ENCODE measurements at regions not wholly inside any gene's neighbourhood (a gene's known extent, or its start where the extent isn't known, plus 50 kb on each side); places are given as distances from the start of the nearest gene placed in this dataset.

DNA sequence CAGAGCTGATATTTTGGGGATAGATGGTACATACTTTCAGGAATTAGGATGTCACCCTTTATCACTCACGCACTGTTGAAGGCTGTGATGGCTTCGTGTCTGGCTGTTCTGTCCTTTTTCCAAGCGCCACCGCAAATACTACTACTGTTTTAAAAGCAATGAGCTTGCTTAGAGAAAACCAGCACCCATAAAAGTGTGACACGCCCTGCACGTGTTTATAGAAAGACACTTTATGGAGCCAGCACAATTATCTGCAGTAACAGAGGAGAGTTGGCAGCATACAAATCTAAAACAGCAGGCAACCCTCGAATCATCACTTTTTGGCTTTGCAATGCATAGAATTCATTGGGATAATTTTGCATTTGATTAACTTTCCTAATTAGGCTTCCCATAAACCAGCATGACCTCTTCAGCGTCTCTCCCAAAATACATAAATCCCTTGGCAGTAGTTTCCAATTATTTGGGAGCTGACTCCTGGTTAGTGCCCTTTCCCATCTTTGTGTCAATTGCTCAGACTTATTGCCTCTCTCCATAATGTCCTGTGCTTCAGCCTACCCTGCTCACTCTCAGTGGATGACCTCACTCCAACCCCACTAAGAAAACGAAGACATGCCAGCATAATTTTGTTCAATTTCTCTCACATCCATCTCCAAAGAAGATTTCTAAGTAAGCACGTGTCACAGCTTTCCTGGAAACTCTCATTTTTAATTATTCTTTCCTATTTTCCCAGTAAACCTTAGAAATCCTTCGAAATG lies 118.7 kb upstream of the LARGE1 start:
- no peak for DNase-seq (ENCODE audit: low read depth in 4 of 4, low spot score in 3 of 4)

DNA sequence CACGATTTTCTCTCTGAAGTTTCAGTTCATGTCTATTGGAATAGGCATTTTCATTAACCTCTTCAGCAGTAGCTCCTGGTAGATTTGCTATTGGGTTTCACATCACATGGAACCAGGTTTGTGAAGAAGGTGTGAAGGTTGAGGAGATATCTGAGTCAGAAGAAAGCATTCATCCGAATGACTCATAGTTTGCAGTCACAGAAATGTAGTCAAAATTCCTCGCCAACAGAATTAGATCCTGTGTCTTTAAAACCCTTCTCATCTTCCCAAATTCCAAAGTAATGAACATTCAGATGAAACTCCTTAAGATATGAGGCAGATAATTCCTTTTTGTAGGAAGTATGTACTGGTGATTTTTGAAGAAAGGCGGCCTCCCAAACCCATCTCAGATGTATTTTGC lies 125.0 kb upstream of the LARGE1 start:
- DNase-seq (ENCODE audit: low read depth in 4 of 4, low spot score in 3 of 4), result no peak

DNA sequence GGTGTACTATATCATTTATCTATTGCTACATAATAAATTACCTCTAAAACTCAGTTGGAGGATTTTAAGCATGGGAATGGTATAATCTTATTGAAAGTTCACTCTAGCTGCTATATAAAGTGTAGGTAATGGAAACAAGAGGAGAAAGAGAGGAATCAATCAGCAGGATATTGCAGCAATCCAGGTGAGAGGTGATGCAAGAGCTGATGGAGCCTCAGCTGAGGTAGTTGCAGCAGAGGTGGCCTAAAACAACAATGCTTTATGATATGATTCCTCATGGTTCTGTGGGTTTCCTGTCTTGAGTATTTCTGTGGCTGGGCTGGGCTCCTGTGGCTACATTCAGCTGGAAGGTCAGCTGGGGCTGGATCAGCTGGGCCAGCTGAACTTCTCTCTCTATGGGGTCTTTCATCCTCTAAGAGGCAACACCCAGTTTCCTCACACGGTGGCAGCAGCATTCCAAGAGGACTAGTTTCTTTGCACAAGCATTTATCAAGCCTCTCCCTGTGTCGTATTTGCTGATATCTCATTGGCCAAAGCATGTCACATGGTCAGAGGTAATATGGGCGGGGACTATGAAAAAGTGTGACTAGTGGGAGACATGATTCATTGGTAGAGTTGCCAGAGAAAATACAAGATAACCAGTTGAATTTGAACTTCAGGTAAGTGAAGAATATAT lies 135.4 kb upstream of the LARGE1 start:
- DNase-seq (ENCODE audit: low read depth in 4 of 4, low spot score in 3 of 4), result no peak

DNA sequence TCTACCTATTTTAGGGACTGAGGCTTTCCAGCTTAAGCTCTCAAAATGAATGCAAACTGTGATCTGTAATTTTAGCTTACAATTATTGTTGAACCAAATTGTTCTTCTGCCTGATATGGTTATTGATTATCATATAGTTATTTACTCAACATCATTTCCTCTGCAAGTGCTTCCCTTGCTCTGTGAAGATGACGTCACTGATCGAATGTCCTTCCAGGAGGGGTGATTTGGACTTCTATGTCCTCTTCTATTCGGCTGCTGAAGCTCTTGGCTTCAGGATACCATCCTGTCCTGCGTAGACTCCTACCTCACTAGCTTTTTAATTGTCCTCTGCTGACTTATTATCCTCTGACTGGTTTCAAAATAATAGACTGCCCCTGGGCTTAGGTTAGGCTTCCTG lies 137.4 kb upstream of the LARGE1 start:
- DNase-seq (ENCODE audit: low read depth in 4 of 4, low spot score in 3 of 4), result no peak

DNA sequence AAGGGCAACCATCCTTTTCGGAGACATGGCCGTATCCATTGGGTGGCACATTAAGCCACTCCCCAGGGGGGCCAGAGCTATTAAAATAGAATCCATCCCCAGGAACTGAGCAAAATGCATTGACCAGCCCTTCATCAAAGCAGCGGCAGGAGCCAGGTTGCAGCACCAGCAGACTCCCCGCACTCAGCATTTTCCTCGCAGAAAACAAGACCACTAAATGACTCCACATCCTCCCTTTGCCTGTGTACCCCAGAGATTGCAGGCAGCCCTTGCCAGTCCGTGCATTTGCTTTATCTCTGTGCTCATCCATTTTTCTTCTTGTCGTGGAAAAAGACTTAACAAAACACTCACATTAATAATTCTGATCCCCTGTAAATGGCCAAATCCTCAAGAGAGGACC lies 144.4 kb upstream of the LARGE1 start:
- no peak for DNase-seq (ENCODE audit: low read depth in 4 of 4, low spot score in 3 of 4)

DNA sequence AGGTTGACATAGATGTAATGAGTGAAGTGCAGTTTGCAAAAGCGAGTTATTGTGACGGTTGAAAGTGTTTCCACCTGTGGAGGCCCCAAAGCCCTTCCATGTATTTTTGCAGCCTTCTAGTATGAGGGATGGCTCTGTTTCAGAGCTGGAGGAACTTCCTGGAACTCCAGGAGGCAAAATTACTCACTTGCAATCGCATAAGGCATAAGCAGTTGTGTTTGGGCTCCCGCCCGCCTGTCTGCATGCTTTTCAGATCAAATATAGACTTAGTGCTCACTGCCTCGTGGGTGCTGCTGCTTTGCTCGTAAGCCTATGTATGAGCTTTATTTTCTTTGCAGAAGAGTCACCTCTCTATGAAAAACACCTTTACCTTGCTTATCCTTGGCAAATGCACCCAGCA lies 146.8 kb upstream of the LARGE1 start:
- no peak for DNase-seq (ENCODE audit: low read depth in 4 of 4, low spot score in 3 of 4)

DNA sequence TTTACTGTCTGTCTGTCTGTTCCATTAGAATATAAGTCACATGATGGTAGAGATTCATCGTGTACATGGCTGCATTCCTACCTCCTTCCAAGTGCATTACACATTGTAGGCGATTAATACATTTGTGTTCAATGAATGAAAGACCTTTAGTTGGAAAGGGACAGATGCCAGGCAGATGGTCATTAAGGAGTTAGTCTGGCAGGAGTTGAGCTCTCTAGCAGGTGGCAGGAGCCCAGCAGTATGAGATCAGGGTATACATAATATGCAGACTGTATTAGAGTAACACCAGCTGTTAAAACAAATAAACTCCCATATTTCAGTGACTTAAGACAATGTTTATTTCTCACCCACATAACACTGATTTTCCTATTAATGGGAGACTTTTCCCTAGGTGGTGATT lies 147.7 kb upstream of the LARGE1 start:
- no peak for DNase-seq (ENCODE audit: low read depth in 4 of 4, low spot score in 3 of 4)

DNA sequence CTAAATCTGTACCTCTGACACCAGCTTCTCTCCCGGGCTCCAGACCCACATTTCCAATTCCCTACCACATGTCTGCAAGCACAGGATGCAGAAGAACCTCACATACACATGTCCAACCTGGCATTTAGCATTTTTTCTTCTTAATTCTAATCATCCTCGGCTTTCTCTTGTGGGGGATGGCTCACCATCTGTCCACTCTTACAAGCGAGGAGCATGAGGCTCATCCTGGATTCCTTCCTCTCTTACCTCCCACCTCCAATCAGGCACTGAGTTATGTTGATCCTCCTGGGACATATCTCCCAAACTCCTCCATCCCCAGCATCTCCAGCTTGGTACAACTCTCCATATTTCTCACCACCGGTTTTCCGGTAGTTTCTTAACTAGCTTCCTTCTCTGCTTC lies 149.8 kb upstream of the LARGE1 start:
- no peak for DNase-seq (ENCODE audit: low read depth in 4 of 4, low spot score in 3 of 4)

DNA sequence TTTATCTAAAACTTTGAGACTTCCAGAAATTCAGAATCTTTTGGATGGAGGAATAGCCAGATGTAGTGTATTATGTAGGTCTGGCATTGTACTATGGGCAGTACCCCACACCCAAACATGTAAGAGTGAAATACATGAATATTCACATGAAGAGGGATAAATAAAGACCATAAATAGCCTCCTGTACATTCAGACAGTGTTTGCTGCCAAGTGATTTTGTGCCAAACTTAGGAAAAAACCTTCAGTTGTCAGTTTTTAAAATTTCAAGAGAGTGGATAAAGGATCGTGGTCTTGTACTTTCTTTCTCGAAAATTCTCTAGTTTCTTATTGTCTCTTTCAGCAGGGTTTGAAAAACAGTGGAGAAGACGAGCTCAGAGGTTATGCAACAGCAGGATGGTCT lies 150.3 kb upstream of the LARGE1 start:
- DNase-seq (ENCODE audit: low read depth in 4 of 4, low spot score in 3 of 4), result no peak

DNA sequence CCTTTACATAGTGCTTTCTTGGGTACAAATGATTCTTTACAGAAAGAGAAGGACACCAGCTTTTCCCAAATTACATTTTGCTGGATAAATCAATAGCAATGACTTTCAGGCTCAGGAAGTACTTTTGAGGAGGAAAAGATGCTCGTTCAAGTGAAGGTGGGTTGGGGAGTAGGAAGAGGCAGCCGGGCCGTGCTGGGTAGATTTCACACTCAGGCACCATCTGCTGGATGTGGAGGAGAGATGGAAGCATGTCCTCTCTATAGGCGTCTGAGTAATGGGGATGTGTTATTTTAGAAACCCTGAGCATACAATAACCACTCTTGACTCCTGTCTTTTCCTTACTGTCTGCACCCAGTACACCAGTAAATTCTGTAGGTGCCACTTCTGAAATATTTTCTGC lies 152.3 kb upstream of the LARGE1 start:
- DNase-seq (ENCODE audit: low read depth in 4 of 4, low spot score in 3 of 4), result no peak

DNA sequence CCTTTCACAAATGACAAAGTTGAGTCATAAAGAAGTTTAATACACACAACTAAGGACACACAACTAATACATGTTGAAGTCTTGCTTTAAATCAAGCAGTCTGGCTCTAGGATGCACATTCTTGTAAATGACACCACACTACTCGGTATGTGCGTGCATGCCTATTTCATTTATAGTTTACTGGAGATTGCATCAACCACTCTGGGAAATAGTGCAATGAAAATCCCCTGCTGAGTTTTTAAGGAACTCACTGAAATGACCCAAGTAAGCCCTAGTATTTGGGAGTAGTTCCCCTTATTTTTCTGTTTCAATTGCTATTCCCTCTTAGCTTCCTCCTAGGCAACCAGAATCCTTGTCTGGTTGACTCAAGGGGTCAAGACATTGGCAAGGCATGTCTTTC lies 160.2 kb upstream of the LARGE1 start:
- DNase-seq (ENCODE audit: low read depth in 4 of 4, low spot score in 3 of 4), result no peak

DNA sequence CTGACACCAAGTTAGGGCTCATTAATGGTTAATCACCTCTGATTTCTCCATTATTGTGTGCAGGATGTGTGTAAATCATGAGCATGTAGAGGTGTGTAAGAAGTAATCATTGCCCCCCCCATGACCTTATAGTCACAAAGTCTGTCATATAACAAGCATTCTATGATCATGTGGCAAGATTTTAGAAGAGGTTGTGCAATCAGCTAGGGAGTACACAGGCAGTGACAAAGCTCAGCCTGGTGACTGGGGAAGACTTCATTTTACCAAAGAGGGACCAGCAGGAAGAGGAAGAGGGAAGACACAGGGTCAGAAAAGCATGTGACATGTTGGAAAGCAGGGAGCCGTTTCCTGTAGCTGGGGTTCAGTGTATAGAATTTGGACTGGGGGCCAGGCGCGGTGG lies 176.5 kb upstream of the LARGE1 start:
- DNase-seq (ENCODE audit: low read depth in 4 of 4, low spot score in 3 of 4), result no peak

DNA sequence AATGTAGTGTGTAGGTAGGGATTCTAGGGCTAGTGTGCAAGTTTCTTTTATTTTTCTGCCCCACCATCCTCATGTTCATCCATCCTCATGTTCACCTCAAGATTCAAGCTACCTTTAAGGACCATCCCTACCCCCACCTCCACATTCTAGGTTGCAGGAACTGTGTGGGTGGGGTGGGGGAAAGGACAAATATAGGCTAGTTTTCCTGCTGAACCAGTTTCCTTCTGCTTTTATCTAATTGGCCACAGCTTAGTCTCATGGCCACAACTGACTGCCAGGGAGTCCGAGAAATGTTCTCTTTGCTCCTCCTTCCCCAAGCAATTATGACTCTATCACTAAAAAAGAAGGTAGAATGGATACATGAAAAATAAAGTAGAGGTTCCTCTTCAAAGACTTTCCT lies 179.0 kb upstream of the LARGE1 start:
- no peak for DNase-seq (ENCODE audit: low read depth in 4 of 4, low spot score in 3 of 4)

DNA sequence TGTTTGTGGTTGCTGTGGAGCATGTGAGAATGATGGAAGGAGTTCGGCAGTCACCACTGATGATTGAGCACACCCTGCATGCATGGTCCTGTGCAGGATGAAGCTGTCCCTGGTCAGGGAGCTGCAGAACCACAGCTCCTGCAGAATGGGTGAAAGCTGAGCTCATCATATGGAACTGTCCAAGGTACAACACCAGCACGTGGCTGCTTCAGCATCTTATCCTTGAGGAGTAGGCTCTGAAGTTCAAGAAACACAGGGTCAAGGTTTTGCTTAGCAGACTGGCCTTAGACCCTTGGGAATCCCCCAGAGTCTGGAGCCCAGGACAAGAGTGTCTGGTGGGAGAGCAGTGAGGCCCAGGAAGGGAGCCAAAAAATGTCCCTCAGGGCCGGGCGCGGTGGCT lies 182.4 kb upstream of the LARGE1 start:
- DNase-seq (ENCODE audit: low read depth in 4 of 4, low spot score in 3 of 4), result peak in 1 of 4 donors; percentile 17

DNA sequence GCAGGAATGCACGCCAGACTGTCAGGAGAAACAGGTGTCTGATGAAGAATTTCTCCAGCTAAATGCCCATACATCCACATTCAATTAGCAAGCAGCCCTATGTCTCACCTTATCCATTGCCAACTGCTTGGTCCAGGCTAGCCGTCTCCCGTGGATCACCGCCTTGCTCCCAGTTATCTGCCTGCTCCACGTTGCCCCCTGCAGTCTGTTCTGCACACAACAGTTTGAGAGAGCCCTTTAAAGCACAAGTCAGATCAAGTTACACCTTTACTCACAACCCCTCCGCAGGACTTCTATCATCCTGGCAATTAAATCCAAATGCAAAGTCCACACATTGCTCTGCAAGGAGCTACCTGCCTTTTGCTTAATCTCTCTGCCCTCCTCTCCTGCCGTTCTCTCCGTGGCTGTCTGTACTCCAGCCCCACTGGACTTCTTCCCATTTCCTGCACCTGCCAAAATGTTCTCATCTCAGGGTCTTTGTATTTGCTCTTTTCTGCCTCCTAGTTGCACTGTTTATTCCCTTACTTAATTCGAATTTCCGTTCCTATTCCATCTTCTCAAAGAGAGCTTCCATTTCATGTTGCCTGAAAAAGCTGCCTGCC lies 185.3 kb upstream of the LARGE1 start:
- peak in 3 of 4 donors; percentile 31 to 58 (median 36) for DNase-seq (ENCODE audit: low read depth in 4 of 4, low spot score in 3 of 4)

DNA sequence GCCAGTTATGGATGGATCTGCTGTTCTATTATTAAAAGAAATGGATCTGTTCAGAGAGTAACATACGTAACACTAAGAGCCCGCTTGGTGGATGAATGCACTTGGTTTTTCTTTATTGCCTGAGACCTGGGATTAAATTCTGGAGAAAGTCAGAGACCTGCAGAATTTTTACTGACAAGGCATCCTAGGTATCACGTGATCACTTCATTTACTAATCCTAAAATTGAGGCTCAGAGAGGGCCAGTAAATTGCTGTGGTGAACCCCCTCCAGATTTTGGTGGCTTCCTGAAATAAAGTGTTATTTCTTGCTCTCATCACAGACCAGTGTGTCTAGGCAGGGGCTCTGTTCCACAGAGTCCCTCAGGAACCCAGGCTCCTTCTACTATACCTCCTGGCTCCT lies 187.9 kb upstream of the LARGE1 start:
- DNase-seq (ENCODE audit: low read depth in 4 of 4, low spot score in 3 of 4), result no peak

DNA sequence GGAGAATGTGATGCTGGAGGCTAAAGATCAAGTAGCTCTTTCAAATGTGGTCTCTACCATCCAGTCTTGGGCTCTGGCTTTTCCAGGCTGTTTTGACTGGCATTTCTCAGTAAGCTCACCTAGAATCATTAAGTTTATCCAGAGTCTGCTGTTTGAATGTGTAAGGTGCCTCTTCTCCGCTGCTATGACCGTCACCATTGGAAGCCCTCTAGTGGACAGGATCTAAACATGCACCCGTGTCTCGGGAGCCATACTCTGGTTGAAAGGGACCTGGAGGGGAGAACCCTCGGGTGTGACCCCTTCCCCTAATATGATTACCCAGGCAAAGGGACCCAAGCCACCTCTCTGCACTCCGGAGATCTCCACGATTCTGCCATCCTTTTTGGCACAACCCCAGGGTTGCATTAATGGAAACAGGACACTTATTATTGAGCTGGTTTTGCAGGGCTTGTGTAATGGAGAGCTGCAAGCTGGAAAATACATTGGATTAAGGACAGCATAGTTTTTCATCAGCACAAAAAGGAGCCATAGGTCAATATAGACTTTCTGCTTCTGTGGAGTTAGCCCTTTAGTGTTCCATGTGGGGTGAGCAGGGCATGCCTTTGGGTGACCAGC lies 191.0 kb upstream of the LARGE1 start:
- DNase-seq (ENCODE audit: low read depth in 4 of 4, low spot score in 3 of 4), result peak in 1 of 4 donors; percentile 4

DNA sequence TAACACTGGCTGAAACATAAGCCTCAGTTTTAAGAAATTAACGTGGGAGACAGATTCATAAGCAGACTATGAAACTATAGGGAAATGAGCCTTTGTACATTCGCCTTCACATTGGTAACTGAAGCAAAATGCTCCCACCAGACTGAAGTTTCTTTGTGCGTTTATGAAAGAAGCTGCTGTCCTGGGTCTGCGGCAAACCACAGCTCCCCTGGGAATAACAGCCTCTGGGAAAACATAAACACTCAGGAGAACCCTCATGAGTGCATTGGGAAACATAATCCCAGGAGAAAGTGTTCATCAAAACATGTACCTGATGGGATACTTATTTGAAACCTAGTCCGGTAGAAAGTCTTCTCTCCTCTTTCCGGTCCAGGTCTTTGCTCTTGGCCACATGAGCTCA lies 193.1 kb upstream of the LARGE1 start:
- no peak for DNase-seq (ENCODE audit: low read depth in 4 of 4, low spot score in 3 of 4)

DNA sequence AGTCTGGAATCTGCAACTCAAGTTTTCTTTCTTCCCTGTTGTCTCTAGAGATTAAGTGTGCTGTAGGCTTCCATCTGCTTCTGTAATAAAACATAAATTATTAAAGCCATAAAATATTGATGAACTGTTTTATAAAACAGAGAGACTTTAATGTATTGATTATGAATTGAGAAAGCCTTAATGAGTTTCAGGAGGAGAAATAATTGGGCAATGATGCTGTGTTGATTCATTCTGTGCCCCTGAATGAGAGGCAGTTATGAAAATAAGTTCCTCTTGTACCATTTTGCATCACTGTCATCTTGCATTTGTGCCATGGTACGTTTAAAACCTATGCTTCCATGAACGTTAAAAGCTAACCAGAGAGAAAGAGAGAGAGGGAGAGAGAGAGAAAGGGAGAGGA lies 194.1 kb upstream of the LARGE1 start:
- DNase-seq (ENCODE audit: low read depth in 4 of 4, low spot score in 3 of 4), result no peak

DNA sequence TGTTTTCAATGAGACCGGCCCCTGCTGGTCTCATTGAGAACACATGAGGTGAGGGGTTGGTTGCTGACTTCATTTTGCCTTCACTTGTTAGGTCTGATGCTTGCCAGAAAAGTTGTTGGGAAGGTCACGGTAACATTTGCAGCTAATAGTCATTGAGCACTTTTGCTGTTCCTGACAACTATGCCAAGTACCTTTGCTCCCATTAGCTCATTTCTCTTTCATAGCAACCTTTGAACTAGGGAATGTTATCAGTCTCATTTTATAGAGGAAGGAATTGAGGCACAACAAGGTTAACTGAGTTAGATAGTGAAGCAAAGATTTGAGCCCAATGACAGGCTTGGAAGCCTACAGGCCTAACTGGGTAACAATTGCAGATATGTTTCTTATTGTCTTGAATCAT lies 195.4 kb upstream of the LARGE1 start:
- DNase-seq (ENCODE audit: low read depth in 4 of 4, low spot score in 3 of 4), result no peak

DNA sequence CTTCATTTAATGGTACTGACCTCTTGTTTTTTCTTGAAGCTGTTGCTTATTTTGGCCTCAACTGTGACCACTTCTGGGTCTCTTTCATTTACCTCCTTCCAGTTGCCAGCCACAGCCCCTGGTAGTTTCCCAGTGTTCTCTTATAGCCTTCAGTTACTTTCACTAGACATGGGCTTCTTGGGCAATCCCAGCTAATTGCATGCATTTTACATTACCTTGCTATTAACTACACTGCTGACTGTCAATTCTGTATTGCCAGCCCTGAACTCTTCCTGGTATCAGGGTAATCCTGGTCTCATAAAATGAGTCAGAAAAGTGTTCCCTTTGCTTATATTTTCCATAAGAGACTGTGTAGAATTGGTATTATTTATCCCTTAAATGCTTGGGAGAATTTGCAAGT lies 195.8 kb upstream of the LARGE1 start:
- DNase-seq (ENCODE audit: low read depth in 4 of 4, low spot score in 3 of 4), result no peak

DNA sequence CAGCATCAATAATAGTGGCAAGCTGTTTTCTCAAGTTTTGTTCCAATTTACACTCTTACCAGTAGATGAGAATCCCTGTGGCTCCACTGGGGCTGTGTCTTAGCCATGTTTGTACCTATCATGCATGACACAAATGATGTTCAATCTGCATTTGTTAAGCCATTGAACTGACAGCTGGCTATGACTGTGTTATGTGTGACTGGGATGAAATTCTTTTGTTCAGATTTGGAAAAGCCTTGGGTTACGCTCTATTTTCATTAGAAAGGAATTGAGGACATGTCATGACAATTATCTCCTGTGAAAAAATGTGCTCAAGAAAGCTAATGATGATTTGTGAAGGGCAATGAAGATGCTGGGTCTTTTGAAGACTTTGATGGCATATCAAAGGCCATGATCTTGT lies 201.8 kb upstream of the LARGE1 start:
- no peak for DNase-seq (ENCODE audit: low read depth in 4 of 4, low spot score in 3 of 4)
